ENCODE measurements at regions not wholly inside any gene's neighbourhood (a gene's known extent, or its start where the extent isn't known, plus 50 kb on each side); places are given as distances from the start of the nearest gene placed in this dataset.

- ATAC-seq (no peak), DNase-seq (ENCODE audit: low spot score) (no peak)
- H3K4me1 Mint-ChIP-seq = no peaks in the 10 kb centered on the region
- CTCF ChIA-PET = no interaction called here
- H3K36me3 Mint-ChIP-seq = peaks cover 53% of the 10 kb centered on the region
- no peak overlapping the region for H3K4me3 Mint-ChIP-seq
- H3K27ac Mint-ChIP-seq = no peak overlapping the region
- peaks cover 57% of the 10 kb centered on the region for H3K9me3 Mint-ChIP-seq
- TF ChIP-seq, protein P1, sequence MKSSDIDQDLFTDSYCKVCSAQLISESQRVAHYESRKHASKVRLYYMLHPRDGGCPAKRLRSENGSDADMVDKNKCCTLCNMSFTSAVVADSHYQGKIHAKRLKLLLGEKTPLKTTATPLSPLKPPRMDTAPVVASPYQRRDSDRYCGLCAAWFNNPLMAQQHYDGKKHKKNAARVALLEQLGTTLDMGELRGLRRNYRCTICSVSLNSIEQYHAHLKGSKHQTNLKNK (CRISPR knock-in tag; IDR thresholded peaks at IDR 0.05) = no peak
- TF ChIP-seq, protein P2, sequence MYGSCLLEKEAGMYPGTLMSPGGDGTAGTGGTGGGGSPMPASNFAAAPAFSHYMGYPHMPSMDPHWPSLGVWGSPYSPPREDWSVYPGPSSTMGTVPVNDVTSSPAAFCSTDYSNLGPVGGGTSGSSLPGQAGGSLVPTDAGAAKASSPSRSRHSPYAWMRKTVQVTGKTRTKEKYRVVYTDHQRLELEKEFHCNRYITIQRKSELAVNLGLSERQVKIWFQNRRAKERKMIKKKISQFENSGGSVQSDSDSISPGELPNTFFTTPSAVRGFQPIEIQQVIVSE (CRISPR knock-in tag; IDR thresholded peaks at IDR 0.05; ENCODE audit: borderline replicate concordance) = no peak
- TF ChIP-seq, protein P3, sequence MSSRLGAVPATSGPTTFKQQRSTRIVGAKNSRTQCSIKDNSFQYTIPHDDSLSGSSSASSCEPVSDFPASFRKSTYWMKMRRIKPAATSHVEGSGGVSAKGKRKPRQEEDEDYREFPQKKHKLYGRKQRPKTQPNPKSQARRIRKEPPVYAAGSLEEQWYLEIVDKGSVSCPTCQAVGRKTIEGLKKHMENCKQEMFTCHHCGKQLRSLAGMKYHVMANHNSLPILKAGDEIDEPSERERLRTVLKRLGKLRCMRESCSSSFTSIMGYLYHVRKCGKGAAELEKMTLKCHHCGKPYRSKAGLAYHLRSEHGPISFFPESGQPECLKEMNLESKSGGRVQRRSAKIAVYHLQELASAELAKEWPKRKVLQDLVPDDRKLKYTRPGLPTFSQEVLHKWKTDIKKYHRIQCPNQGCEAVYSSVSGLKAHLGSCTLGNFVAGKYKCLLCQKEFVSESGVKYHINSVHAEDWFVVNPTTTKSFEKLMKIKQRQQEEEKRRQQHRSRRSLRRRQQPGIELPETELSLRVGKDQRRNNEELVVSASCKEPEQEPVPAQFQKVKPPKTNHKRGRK (CRISPR knock-in tag; IDR thresholded peaks at IDR 0.05; ENCODE audit: borderline replicate concordance) = no peak
- TF ChIP-seq CREM (CRISPR knock-in tag; IDR thresholded peaks at IDR 0.05) (no peak), OVOL2 (CRISPR knock-in tag; IDR thresholded peaks at IDR 0.05; ENCODE audit: borderline replicate concordance) (no peak), JUN (CRISPR knock-in tag; IDR thresholded peaks at IDR 0.05) (no peak), USF2 (CRISPR knock-in tag; IDR thresholded peaks at IDR 0.05) (no peak), ZNF281 (CRISPR knock-in tag; IDR thresholded peaks at IDR 0.05) (no peak), ZNF396 (CRISPR knock-in tag; IDR thresholded peaks at IDR 0.05; ENCODE audit: borderline replicate concordance) (no peak), ZBTB43 (CRISPR knock-in tag; IDR thresholded peaks at IDR 0.05) (no peak), ELF4 (CRISPR knock-in tag; IDR thresholded peaks at IDR 0.05; ENCODE audit: low read depth) (no peak), ZBTB21 (CRISPR knock-in tag; IDR thresholded peaks at IDR 0.05; ENCODE audit: borderline replicate concordance) (no peak), ZNF423 (CRISPR knock-in tag; IDR thresholded peaks at IDR 0.05) (no peak)
- TF ChIP-seq, protein P4, sequence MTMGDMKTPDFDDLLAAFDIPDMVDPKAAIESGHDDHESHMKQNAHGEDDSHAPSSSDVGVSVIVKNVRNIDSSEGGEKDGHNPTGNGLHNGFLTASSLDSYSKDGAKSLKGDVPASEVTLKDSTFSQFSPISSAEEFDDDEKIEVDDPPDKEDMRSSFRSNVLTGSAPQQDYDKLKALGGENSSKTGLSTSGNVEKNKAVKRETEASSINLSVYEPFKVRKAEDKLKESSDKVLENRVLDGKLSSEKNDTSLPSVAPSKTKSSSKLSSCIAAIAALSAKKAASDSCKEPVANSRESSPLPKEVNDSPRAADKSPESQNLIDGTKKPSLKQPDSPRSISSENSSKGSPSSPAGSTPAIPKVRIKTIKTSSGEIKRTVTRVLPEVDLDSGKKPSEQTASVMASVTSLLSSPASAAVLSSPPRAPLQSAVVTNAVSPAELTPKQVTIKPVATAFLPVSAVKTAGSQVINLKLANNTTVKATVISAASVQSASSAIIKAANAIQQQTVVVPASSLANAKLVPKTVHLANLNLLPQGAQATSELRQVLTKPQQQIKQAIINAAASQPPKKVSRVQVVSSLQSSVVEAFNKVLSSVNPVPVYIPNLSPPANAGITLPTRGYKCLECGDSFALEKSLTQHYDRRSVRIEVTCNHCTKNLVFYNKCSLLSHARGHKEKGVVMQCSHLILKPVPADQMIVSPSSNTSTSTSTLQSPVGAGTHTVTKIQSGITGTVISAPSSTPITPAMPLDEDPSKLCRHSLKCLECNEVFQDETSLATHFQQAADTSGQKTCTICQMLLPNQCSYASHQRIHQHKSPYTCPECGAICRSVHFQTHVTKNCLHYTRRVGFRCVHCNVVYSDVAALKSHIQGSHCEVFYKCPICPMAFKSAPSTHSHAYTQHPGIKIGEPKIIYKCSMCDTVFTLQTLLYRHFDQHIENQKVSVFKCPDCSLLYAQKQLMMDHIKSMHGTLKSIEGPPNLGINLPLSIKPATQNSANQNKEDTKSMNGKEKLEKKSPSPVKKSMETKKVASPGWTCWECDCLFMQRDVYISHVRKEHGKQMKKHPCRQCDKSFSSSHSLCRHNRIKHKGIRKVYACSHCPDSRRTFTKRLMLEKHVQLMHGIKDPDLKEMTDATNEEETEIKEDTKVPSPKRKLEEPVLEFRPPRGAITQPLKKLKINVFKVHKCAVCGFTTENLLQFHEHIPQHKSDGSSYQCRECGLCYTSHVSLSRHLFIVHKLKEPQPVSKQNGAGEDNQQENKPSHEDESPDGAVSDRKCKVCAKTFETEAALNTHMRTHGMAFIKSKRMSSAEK (CRISPR knock-in tag; IDR thresholded peaks at IDR 0.05; ENCODE audit: borderline replicate concordance) = no peak
- POLR2A ChIA-PET = no interaction called here
- peaks cover 47% of the 10 kb centered on the region for H3K27me3 Mint-ChIP-seq (ENCODE audit: low read depth)
These were observed 809.2 kb upstream of the TMEM132C start for GRCh38 chr12:127457726-127458125.
